ENCODE measurements at regions not wholly inside any gene's neighbourhood (a gene's known extent, or its start where the extent isn't known, plus 50 kb on each side); places are given as distances from the start of the nearest gene placed in this dataset.

DNA sequence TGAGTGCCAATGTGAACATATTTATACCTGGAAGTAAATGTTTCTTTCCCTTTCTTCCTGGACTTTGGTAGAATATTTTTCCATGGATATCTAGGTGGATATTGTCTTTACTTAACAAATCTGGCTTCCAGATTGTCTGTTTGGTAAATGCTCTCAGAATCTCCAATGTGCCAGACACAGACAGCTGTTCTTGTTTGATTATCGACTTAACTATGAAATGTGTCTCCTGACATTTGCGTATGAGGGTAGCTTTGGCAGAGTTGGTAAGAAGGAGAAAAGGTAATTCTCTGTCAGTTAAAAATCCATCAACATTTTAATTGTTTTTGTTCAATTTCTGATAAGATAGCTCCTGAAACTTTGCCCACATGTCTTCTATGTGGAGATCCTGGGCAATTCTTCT, 196.4 kb upstream of the NUDT12 start:
- no peak for TF ChIP-seq ZNF24 (tag by site-specific recombination; IDR thresholded peaks at IDR 0.05)
- TF ChIP-seq, protein P1, sequence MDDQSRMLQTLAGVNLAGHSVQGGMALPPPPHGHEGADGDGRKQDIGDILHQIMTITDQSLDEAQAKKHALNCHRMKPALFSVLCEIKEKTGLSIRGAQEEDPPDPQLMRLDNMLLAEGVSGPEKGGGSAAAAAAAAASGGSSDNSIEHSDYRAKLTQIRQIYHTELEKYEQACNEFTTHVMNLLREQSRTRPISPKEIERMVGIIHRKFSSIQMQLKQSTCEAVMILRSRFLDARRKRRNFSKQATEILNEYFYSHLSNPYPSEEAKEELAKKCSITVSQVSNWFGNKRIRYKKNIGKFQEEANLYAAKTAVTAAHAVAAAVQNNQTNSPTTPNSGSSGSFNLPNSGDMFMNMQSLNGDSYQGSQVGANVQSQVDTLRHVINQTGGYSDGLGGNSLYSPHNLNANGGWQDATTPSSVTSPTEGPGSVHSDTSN (CRISPR knock-in tag; IDR thresholded peaks at IDR 0.05), result no peak
- TF ChIP-seq, protein P2, sequence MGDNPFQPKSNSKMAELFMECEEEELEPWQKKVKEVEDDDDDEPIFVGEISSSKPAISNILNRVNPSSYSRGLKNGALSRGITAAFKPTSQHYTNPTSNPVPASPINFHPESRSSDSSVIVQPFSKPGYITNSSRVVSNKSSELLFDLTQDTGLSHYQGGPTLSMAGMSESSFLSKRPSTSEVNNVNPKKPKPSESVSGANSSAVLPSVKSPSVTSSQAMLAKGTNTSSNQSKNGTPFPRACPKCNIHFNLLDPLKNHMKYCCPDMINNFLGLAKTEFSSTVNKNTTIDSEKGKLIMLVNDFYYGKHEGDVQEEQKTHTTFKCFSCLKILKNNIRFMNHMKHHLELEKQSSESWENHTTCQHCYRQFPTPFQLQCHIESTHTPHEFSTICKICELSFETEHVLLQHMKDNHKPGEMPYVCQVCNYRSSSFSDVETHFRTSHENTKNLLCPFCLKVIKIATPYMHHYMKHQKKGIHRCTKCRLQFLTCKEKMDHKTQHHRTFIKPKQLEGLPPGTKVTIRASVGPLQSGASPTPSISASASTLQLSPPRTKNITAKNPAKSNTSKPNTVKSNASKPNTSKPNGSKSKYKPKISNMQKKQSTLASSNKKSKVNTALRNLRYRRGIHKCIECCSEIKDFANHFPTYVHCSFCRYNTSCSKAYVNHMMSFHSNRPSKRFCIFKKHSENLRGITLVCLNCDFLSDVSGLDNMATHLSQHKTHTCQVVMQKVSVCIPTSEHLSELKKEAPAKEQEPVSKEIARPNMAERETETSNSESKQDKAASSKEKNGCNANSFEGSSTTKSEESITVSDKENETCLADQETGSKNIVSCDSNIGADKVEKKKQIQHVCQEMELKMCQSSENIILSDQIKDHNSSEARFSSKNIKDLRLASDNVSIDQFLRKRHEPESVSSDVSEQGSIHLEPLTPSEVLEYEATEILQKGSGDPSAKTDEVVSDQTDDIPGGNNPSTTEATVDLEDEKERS (tag by site-specific recombination; IDR thresholded peaks at IDR 0.05), result no peak
- no peak for TF ChIP-seq GLI4 (tag by site-specific recombination; IDR thresholded peaks at IDR 0.05)
- TF ChIP-seq, protein P3, sequence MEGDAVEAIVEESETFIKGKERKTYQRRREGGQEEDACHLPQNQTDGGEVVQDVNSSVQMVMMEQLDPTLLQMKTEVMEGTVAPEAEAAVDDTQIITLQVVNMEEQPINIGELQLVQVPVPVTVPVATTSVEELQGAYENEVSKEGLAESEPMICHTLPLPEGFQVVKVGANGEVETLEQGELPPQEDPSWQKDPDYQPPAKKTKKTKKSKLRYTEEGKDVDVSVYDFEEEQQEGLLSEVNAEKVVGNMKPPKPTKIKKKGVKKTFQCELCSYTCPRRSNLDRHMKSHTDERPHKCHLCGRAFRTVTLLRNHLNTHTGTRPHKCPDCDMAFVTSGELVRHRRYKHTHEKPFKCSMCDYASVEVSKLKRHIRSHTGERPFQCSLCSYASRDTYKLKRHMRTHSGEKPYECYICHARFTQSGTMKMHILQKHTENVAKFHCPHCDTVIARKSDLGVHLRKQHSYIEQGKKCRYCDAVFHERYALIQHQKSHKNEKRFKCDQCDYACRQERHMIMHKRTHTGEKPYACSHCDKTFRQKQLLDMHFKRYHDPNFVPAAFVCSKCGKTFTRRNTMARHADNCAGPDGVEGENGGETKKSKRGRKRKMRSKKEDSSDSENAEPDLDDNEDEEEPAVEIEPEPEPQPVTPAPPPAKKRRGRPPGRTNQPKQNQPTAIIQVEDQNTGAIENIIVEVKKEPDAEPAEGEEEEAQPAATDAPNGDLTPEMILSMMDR (tag by site-specific recombination; IDR thresholded peaks at IDR 0.05), result no peak
- TF ChIP-seq ZNF768 (tag by site-specific recombination; IDR thresholded peaks at IDR 0.05), result no peak
- TF ChIP-seq, protein P4, sequence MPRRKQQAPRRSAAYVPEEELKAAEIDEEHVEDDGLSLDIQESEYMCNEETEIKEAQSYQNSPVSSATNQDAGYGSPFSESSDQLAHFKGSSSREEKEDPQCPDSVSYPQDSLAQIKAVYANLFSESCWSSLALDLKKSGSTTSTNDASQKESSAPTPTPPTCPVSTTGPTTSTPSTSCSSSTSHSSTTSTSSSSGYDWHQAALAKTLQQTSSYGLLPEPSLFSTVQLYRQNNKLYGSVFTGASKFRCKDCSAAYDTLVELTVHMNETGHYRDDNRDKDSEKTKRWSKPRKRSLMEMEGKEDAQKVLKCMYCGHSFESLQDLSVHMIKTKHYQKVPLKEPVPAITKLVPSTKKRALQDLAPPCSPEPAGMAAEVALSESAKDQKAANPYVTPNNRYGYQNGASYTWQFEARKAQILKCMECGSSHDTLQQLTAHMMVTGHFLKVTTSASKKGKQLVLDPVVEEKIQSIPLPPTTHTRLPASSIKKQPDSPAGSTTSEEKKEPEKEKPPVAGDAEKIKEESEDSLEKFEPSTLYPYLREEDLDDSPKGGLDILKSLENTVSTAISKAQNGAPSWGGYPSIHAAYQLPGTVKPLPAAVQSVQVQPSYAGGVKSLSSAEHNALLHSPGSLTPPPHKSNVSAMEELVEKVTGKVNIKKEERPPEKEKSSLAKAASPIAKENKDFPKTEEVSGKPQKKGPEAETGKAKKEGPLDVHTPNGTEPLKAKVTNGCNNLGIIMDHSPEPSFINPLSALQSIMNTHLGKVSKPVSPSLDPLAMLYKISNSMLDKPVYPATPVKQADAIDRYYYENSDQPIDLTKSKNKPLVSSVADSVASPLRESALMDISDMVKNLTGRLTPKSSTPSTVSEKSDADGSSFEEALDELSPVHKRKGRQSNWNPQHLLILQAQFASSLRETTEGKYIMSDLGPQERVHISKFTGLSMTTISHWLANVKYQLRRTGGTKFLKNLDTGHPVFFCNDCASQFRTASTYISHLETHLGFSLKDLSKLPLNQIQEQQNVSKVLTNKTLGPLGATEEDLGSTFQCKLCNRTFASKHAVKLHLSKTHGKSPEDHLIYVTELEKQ (tag by site-specific recombination; IDR thresholded peaks at IDR 0.05; ENCODE audit: borderline replicate concordance), result no peak
- TF ChIP-seq, protein P5, sequence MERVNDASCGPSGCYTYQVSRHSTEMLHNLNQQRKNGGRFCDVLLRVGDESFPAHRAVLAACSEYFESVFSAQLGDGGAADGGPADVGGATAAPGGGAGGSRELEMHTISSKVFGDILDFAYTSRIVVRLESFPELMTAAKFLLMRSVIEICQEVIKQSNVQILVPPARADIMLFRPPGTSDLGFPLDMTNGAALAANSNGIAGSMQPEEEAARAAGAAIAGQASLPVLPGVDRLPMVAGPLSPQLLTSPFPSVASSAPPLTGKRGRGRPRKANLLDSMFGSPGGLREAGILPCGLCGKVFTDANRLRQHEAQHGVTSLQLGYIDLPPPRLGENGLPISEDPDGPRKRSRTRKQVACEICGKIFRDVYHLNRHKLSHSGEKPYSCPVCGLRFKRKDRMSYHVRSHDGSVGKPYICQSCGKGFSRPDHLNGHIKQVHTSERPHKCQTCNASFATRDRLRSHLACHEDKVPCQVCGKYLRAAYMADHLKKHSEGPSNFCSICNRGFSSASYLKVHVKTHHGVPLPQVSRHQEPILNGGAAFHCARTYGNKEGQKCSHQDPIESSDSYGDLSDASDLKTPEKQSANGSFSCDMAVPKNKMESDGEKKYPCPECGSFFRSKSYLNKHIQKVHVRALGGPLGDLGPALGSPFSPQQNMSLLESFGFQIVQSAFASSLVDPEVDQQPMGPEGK (tag by site-specific recombination; IDR thresholded peaks at IDR 0.05), result no peak
- TF ChIP-seq ZNF530 (tag by site-specific recombination; IDR thresholded peaks at IDR 0.05; ENCODE audit: low read depth), result no peak

Data from HEK293 (cell line).